Suprapubic skin (tissue), 4 donors: ENCODE measurements at regions not wholly inside any gene's neighbourhood (a gene's known extent, or its start where the extent isn't known, plus 50 kb on each side); places are given as distances from the start of the nearest gene placed in this dataset.

Experiments
- DNase-seq, 2 donors: peaks; one replicate each; pipeline ENCODE4 v3.0.0-alpha.2; 2019; ENCODE audit warnings: low spot score in 2 of 2
- H3K27ac ChIP-seq: fragments of 200-600 bp; sonication (generic); one replicate; pipeline ENCODE4 v1.5.1; 2019
- H3K27me3 ChIP-seq: fragments of 200-600 bp; sonication (generic); one replicate; pipeline ENCODE4 v1.5.1; 2019
- H3K36me3 ChIP-seq: fragments of 200-600 bp; sonication (generic); one replicate; pipeline ENCODE4 v1.5.1; 2019
- H3K4me1 ChIP-seq: fragments of 200-600 bp; sonication (generic); one replicate; pipeline ENCODE4 v1.5.1; 2019
- H3K4me3 ChIP-seq: fragments of 200-600 bp; sonication (generic); one replicate; pipeline ENCODE4 v1.5.1; 2019; ENCODE audit warnings: mild to moderate bottlenecking
- H3K9me3 ChIP-seq: fragments of 200-600 bp; sonication (generic); one replicate; pipeline ENCODE4 v1.5.1; 2019
- EP300 ChIP-seq: sonication (generic); formaldehyde crosslinking; IDR thresholded peaks from one replicate; pipeline ENCODE4 v1.6.1; 2017; ENCODE audit warnings: antibody characterized with exemption
- POLR2A ChIP-seq, 2 donors: fragments of 450-650 bp; IDR thresholded peaks; one replicate each; pipeline ENCODE4 v1.6.1; 2017; ENCODE audit warnings: antibody characterized with exemption in 2 of 2, mild to moderate bottlenecking in 2 of 2, moderate library complexity in 2 of 2
- POLR2AphosphoS5 ChIP-seq, 3 donors: sonication (generic); formaldehyde crosslinking; IDR thresholded peaks; one replicate each; pipeline ENCODE4 v1.6.1; 2017; ENCODE audit warnings: antibody characterized with exemption in 3 of 3
- WGBS: methylation state at CpG from one replicate; pipeline ENCODE4 v1.1.5; 2018; 5-methylcytosine and 5-hydroxymethylcytosine counted together
- TF ChIP-seq, protein P1 (sequence below), 2 donors: fragments of 200-600 bp in 1 of 2; fragments of 450-650 bp in 1 of 2; sonication (generic) in 1 of 2; IDR thresholded peaks; one replicate each; pipeline ENCODE4 v1.5.1; 2016 to 2019; ENCODE audit warnings: antibody characterized with exemption in 2 of 2, mild to moderate bottlenecking in 1 of 2, moderate library complexity in 1 of 2

DNA sequence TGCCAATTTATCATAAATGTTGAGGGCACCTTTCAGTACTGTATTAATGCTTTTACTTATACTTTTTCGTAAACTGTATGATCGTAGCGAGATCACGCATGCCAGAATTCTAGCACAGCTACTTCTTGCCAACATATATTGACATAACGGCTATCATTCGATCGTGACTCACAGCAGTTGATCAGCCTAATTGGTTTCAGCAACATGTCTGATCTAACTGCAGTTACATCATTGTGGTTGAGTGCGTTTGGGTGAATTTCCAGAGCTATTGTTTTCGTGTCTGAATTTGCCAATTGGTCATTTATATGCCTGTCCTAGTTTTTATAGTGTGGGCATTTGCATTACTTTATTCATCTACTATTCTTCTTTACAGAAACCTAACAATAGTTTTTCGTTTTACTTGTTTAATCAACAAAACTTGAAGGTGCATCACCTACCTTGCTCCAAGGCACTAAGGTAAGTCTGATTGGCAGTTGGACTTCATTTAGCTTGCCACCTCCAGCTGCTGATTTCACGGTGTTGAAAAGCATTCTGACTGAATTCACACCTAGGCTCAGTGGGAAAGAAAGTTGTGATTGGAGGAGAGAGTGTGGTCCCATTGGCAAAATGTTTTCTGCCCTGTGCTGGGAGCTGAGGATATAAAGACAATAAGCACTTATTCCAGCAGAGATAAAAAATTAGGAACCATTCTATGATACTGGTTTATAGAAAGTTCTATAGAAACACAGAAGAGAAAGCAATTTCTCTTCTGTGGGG, 120.9 kb upstream of the RGMA start:
- WGBS: 56% methylated on average over 11 of the region's 11 CpGs
- no peak overlapping the region for H3K4me3 ChIP-seq
- no peaks in the 10 kb centered on the region for H3K36me3 ChIP-seq
- DNase-seq: no peak
- no peak overlapping the region for H3K27ac ChIP-seq
- TF ChIP-seq POLR2AphosphoS5 (IDR thresholded peaks at IDR 0.05) (no peak), EP300 (no peak), POLR2A (IDR thresholded peaks at IDR 0.05) (no peak)
- TF ChIP-seq, protein P1, sequence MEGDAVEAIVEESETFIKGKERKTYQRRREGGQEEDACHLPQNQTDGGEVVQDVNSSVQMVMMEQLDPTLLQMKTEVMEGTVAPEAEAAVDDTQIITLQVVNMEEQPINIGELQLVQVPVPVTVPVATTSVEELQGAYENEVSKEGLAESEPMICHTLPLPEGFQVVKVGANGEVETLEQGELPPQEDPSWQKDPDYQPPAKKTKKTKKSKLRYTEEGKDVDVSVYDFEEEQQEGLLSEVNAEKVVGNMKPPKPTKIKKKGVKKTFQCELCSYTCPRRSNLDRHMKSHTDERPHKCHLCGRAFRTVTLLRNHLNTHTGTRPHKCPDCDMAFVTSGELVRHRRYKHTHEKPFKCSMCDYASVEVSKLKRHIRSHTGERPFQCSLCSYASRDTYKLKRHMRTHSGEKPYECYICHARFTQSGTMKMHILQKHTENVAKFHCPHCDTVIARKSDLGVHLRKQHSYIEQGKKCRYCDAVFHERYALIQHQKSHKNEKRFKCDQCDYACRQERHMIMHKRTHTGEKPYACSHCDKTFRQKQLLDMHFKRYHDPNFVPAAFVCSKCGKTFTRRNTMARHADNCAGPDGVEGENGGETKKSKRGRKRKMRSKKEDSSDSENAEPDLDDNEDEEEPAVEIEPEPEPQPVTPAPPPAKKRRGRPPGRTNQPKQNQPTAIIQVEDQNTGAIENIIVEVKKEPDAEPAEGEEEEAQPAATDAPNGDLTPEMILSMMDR (IDR thresholded peaks at IDR 0.05): no peak
- no peaks in the 10 kb centered on the region for H3K9me3 ChIP-seq
- H3K27me3 ChIP-seq: no peaks in the 10 kb centered on the region
- H3K4me1 ChIP-seq: peaks cover 3% of the 10 kb centered on the region

DNA sequence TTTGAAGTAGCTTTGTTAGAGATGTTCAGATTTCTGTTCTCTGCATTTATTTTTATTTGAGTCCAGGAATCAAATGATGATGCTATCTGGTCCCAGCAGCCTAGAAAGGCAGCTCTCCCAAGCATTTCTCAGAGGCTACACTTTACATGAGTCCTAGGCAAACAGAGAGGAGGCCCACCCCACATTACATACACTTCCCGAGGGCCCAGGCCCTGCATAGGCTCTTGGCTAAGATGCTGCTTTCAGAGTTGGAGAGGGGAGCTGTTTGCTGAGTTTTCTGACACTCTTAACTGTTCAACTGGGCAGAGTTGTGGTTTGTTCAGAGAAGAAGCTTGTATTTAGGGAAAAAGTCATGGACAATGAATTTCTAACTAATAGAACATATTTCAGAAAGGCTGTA, 117.9 kb upstream of the RGMA start:
- Histone ChIP-seq H3K9me3 (no peaks in the 10 kb centered on the region), H3K36me3 (no peaks in the 10 kb centered on the region), H3K4me3 (no peak overlapping the region), H3K27me3 (no peaks in the 10 kb centered on the region), H3K4me1 (peaks cover 3% of the 10 kb centered on the region), H3K27ac (no peak overlapping the region)
- TF ChIP-seq POLR2AphosphoS5 (IDR thresholded peaks at IDR 0.05) (no peak), POLR2A (IDR thresholded peaks at IDR 0.05) (no peak), EP300 (no peak)
- TF ChIP-seq, protein P1 (IDR thresholded peaks at IDR 0.05): no peak
- 88% methylated on average over 1 of the region's 1 CpG for WGBS
- DNase-seq: no peak

GRCh38 chr15:93205413-93205812, 116.4 kb upstream of the RGMA start:
- WGBS: 87% methylated on average over 8 of the region's 8 CpGs
- no peak for TF ChIP-seq POLR2AphosphoS5 (IDR thresholded peaks at IDR 0.05)
- TF ChIP-seq, protein P1 (IDR thresholded peaks at IDR 0.05): no peak
- TF ChIP-seq POLR2A (IDR thresholded peaks at IDR 0.05): no peak
- no peak for TF ChIP-seq EP300
- no peak overlapping the region for H3K4me3 ChIP-seq
- no peak overlapping the region for H3K27ac ChIP-seq
- DNase-seq: no peak
- no peaks in the 10 kb centered on the region for H3K27me3 ChIP-seq
- H3K9me3 ChIP-seq: no peaks in the 10 kb centered on the region
- peaks cover 3% of the 10 kb centered on the region for H3K4me1 ChIP-seq
- no peaks in the 10 kb centered on the region for H3K36me3 ChIP-seq

DNA sequence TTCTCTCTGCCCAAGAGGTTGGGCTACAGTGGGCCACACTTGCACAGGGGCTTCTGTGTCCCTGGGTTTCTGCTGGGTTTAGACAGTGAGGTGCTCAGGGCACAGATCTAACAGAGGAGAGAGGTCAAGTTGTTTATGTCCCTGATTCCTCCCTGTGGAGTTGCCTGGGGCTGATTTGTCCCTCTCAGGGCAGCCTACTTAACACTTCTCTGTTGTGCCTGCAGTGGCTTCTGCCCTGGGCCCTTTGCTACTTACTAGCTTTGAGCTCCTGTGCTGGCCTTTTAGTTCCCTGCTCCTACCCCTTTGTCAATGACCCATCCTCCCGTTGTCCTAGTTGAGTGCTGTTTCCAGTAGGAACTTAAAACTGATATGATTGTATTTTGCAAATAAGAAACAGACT, 114.0 kb upstream of the RGMA start:
- H3K4me3 ChIP-seq: no peak overlapping the region
- DNase-seq: no peak
- no peaks in the 10 kb centered on the region for H3K36me3 ChIP-seq
- no peaks in the 10 kb centered on the region for H3K27me3 ChIP-seq
- no peaks in the 10 kb centered on the region for H3K4me1 ChIP-seq
- no peak overlapping the region for H3K27ac ChIP-seq
- 80% methylated on average over 1 of the region's 1 CpG for WGBS
- peaks cover 2% of the 10 kb centered on the region for H3K9me3 ChIP-seq
- TF ChIP-seq, protein P1 (IDR thresholded peaks at IDR 0.05): no peak
- TF ChIP-seq EP300 (no peak), POLR2A (IDR thresholded peaks at IDR 0.05) (no peak), POLR2AphosphoS5 (IDR thresholded peaks at IDR 0.05) (no peak)

GRCh38 chr15:93202405-93202804, 113.4 kb upstream of the RGMA start:
- Histone ChIP-seq H3K27me3 (no peaks in the 10 kb centered on the region), H3K27ac (no peak overlapping the region), H3K9me3 (peaks cover 6% of the 10 kb centered on the region), H3K4me3 (no peak overlapping the region), H3K4me1 (no peaks in the 10 kb centered on the region), H3K36me3 (no peaks in the 10 kb centered on the region)
- TF ChIP-seq POLR2A (IDR thresholded peaks at IDR 0.05): no peak
- TF ChIP-seq EP300: no peak
- no peak for TF ChIP-seq POLR2AphosphoS5 (IDR thresholded peaks at IDR 0.05)
- TF ChIP-seq, protein P1 (IDR thresholded peaks at IDR 0.05): no peak
- 89% methylated on average over 3 of the region's 3 CpGs for WGBS
- DNase-seq: no peak
